ENCODE measurements at regions not wholly inside any gene's neighbourhood (a gene's known extent, or its start where the extent isn't known, plus 50 kb on each side); places are given as distances from the start of the nearest gene placed in this dataset.

GRCh38 chr7:95710711-95711110 lies 61.6 kb upstream of the DYNC1I1 start:
- Histone ChIP-seq H3K36me3 (no peaks in the 10 kb centered on the region), H3K9me3 (peaks cover 0 to 7% of the 10 kb centered on the region in 2 donors), H3K27me3 (no peaks in the 10 kb centered on the region), H3K27ac (no peak overlapping the region), H3K4me3 (no peak overlapping the region), H3K4me1 (no peaks in the 10 kb centered on the region)
- in situ Hi-C loops (cut with MboI; ENCODE audit: low pct_ligation_motif_present in 1 of 4, low pct_unique_long_range_greater_than_20kb in 1 of 4, low sequenced_read_pairs in 3 of 4) (no loop called here), intact Hi-C loops (cut with DNase I; ENCODE audit: low total_unique reads) (no loop called here)
- DNase-seq = no peak
- no peak for TF ChIP-seq EP300 (IDR thresholded peaks at IDR 0.05; ENCODE audit: low read depth)
- no peak for TF ChIP-seq CTCF (IDR thresholded peaks at IDR 0.05)
- no peak for TF ChIP-seq POLR2AphosphoS5 (IDR thresholded peaks at IDR 0.05)
- TF ChIP-seq POLR2A (IDR thresholded peaks at IDR 0.05) = no peak

GRCh38 chr7:95700917-95701316 lies 71.4 kb upstream of the DYNC1I1 start:
- Histone ChIP-seq H3K27me3 (peaks cover 9% of the 10 kb centered on the region), H3K36me3 (no peaks in the 10 kb centered on the region), H3K9me3 (no peaks in the 10 kb centered on the region), H3K4me1 (no peaks in the 10 kb centered on the region), H3K27ac (no peak overlapping the region), H3K4me3 (no peak overlapping the region)
- no peak for DNase-seq
- in situ Hi-C loops (cut with MboI; ENCODE audit: low pct_ligation_motif_present in 1 of 4, low pct_unique_long_range_greater_than_20kb in 1 of 4, low sequenced_read_pairs in 3 of 4) = no loop called here
- TF ChIP-seq CTCF (IDR thresholded peaks at IDR 0.05) (no peak), POLR2A (IDR thresholded peaks at IDR 0.05) (no peak), POLR2AphosphoS5 (IDR thresholded peaks at IDR 0.05) (no peak), EP300 (IDR thresholded peaks at IDR 0.05; ENCODE audit: low read depth) (no peak)
- intact Hi-C loops (cut with DNase I; ENCODE audit: low total_unique reads) = no loop called here

GRCh38 chr7:95694334-95694733 lies 78.0 kb upstream of the DYNC1I1 start:
- WGBS, 2 donors (ENCODE audit: low coverage in 1 of 2) = 64 to 79% methylated on average over 2 of the region's 2 CpGs
- Histone ChIP-seq H3K27ac (no peak overlapping the region), H3K27me3 (peaks cover 21% of the 10 kb centered on the region), H3K4me1 (peaks cover 0 to 6% (median 0%) of the 10 kb centered on the region in 4 donors), H3K9me3 (no peaks in the 10 kb centered on the region), H3K36me3 (no peaks in the 10 kb centered on the region), H3K4me3 (no peak overlapping the region)
- TF ChIP-seq POLR2AphosphoS5 (IDR thresholded peaks at IDR 0.05) (no peak), EP300 (IDR thresholded peaks at IDR 0.05; ENCODE audit: low read depth) (no peak), CTCF (IDR thresholded peaks at IDR 0.05) (no peak), POLR2A (IDR thresholded peaks at IDR 0.05) (no peak)
- DNase-seq = no peak
- intact Hi-C loops (cut with DNase I; ENCODE audit: low total_unique reads) = loop anchor here (5.0 kb wide), 1 partner anchor 182 kb away; no protein-coding TSS in a partner anchor
- in situ Hi-C loops (cut with MboI; ENCODE audit: low pct_ligation_motif_present in 1 of 4, low pct_unique_long_range_greater_than_20kb in 1 of 4, low sequenced_read_pairs in 3 of 4) = loop anchor here in 1 of 4 donors (10.0 kb wide), 1 partner anchor 190 kb away; no protein-coding TSS in a partner anchor

GRCh38 chr7:95693551-95694333 lies 78.6 kb upstream of the DYNC1I1 start:
- peaks cover 0 to 6% (median 0%) of the 10 kb centered on the region in 4 donors for H3K4me1 ChIP-seq
- H3K27me3 ChIP-seq = peaks cover 18% of the 10 kb centered on the region
- in situ Hi-C loops (cut with MboI; ENCODE audit: low pct_ligation_motif_present in 1 of 4, low pct_unique_long_range_greater_than_20kb in 1 of 4, low sequenced_read_pairs in 3 of 4) (loop anchor here in 1 of 4 donors (10.0 kb wide), 1 partner anchor 189 kb away; no protein-coding TSS in a partner anchor), intact Hi-C loops (cut with DNase I; ENCODE audit: low total_unique reads) (loop anchor here (5.0 kb wide), 1 partner anchor 181 kb away; no protein-coding TSS in a partner anchor)
- no peak for DNase-seq
- 58 to 77% methylated on average over 5 of the region's 5 CpGs for WGBS, 2 donors (ENCODE audit: low coverage in 1 of 2)
- no peaks in the 10 kb centered on the region for H3K9me3 ChIP-seq
- no peak for TF ChIP-seq CTCF (IDR thresholded peaks at IDR 0.05)
- no peak for TF ChIP-seq POLR2A (IDR thresholded peaks at IDR 0.05)
- TF ChIP-seq POLR2AphosphoS5 (IDR thresholded peaks at IDR 0.05) = no peak
- no peak for TF ChIP-seq EP300 (IDR thresholded peaks at IDR 0.05; ENCODE audit: low read depth)
- no peak overlapping the region for H3K4me3 ChIP-seq
- H3K27ac ChIP-seq = no peak overlapping the region
- no peaks in the 10 kb centered on the region for H3K36me3 ChIP-seq
